ENCODE measurements at regions not wholly inside any gene's neighbourhood (a gene's known extent, or its start where the extent isn't known, plus 50 kb on each side); places are given as distances from the start of the nearest gene placed in this dataset.
A peak's percentile ranks its signal among the peaks of the same experiment; 100 is the strongest.

DNA sequence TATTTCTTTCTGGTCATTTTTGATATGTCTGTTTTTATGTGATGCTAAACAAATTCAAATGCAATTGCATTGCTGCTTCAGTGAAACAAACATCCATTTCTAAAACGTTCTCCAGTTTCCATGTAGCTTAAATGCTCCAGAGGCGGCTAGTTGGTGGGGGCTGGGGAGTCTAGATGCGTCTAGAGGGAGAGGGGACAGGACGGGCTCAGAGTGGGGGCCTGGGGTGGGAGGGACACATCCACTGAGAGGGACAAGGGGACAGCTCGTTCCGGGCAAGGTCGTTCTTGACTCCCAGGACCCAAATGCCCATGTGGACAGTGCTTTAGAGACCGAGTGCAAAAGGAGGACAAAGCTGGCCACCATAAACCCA lies 102.3 kb downstream of the FOXL1 start:
- no peak for DNase-seq (ENCODE audit: low read depth)
- H3K4me3 ChIP-seq (ENCODE audit: control insufficient read depth, low read depth, low read length), result no peak overlapping the region
- TF ChIP-seq, protein P1, sequence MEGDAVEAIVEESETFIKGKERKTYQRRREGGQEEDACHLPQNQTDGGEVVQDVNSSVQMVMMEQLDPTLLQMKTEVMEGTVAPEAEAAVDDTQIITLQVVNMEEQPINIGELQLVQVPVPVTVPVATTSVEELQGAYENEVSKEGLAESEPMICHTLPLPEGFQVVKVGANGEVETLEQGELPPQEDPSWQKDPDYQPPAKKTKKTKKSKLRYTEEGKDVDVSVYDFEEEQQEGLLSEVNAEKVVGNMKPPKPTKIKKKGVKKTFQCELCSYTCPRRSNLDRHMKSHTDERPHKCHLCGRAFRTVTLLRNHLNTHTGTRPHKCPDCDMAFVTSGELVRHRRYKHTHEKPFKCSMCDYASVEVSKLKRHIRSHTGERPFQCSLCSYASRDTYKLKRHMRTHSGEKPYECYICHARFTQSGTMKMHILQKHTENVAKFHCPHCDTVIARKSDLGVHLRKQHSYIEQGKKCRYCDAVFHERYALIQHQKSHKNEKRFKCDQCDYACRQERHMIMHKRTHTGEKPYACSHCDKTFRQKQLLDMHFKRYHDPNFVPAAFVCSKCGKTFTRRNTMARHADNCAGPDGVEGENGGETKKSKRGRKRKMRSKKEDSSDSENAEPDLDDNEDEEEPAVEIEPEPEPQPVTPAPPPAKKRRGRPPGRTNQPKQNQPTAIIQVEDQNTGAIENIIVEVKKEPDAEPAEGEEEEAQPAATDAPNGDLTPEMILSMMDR (conservative IDR thresholded peaks at IDR 0.05; ENCODE audit: control insufficient read depth, insufficient read depth, low read depth, low read length), result no peak

DNA sequence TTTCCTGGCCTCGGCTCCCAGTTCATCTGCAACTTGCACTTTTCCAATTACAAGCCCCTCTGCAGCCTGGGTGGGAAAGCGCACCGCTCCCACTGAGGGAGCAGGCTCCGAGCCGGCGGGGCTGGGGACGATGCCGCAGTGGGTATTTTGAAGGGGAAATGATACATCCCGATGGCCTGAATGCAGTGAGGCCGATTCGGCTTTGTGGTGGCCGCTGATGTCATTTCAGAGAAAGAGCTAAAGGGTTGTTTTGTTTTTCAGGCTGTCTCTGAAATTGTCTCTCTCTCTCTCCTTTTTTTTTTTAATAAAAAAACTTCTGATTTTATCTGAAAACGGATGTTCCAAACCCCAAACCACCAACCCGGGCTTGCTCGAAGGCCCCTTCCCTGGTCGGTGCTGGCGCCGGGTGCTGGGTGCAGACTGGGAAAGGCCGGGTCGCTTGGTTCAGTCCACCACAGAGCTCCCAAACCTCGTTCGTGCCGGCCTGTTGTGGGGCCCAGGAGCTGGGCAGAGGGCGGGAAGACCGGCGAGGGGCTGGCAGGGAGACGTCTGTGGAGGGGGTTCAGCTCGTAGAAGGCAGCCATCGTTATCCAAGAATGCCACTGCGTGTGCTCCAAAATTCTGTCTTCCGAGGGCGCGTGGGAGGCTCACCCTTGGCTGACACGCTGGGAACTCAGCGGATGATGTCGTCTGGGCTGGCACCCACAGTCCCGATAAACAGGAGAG lies 102.8 kb downstream of the FOXL1 start:
- DNase-seq (ENCODE audit: low read depth), result peak; percentile 54
- H3K4me3 ChIP-seq (ENCODE audit: control insufficient read depth, low read depth, low read length), result no peak overlapping the region
- TF ChIP-seq, protein P1 (conservative IDR thresholded peaks at IDR 0.05; ENCODE audit: control insufficient read depth, insufficient read depth, low read depth, low read length), result no peak

DNA sequence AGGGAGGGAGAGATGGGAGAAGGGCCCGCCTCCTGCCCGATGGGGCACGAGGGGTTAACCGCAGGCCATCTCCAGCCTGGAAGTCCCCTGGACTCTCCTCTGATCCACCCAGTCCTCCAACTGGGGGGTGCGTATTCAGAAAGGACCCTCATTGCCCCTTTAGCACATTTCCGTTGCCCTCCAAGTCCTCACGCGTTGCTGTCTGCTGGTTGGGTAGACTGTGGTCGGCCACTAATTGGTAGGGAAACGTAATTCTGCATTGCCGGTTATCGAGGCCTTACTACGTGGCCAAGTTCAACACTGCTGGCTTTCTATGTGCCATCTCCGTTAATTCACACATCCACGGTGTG lies 103.4 kb downstream of the FOXL1 start:
- no peak overlapping the region for H3K4me3 ChIP-seq (ENCODE audit: control insufficient read depth, low read depth, low read length)
- TF ChIP-seq, protein P1 (conservative IDR thresholded peaks at IDR 0.05; ENCODE audit: control insufficient read depth, insufficient read depth, low read depth, low read length), result no peak

DNA sequence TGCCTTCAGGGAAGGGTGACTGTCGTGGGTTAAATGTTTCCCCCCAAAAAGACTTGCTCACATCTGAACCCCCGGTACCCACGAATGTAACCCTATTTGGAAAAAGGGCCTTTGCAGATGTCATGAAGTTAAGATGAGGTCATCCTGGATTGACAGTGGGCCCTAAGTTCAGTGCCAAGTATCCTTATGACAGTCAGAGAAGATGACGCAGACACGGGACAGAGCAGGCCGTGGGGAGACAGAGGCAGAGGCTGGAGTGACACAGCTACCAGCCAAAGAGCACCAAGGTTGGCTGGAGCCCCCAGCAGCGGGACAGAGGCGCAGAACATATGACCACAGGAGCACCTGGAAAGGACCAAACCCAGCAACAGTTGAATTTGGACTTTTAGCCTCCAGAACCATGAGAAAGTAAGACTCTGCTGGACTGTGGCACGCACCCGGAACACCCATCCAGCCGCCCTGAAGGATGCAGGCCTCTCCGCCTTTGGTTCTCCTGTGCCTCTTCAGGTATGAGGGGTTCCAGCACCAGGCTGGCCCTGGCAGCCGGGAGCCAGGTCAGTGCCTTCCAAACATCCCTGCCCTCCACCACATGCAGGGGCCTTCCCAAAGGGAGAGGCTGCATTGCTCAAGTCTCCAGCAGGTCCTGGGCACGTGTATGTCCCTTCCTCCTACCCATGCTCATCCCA lies 104.0 kb downstream of the FOXL1 start:
- TF ChIP-seq, protein P1 (conservative IDR thresholded peaks at IDR 0.05; ENCODE audit: control insufficient read depth, insufficient read depth, low read depth, low read length), result no peak
- DNase-seq (ENCODE audit: low read depth), result no peak
- no peak overlapping the region for H3K4me3 ChIP-seq (ENCODE audit: control insufficient read depth, low read depth, low read length)

More for the DNA sequence above, 103.4 kb downstream of the FOXL1 start:
- DNase-seq (ENCODE audit: low read depth), result no peak

DNA sequence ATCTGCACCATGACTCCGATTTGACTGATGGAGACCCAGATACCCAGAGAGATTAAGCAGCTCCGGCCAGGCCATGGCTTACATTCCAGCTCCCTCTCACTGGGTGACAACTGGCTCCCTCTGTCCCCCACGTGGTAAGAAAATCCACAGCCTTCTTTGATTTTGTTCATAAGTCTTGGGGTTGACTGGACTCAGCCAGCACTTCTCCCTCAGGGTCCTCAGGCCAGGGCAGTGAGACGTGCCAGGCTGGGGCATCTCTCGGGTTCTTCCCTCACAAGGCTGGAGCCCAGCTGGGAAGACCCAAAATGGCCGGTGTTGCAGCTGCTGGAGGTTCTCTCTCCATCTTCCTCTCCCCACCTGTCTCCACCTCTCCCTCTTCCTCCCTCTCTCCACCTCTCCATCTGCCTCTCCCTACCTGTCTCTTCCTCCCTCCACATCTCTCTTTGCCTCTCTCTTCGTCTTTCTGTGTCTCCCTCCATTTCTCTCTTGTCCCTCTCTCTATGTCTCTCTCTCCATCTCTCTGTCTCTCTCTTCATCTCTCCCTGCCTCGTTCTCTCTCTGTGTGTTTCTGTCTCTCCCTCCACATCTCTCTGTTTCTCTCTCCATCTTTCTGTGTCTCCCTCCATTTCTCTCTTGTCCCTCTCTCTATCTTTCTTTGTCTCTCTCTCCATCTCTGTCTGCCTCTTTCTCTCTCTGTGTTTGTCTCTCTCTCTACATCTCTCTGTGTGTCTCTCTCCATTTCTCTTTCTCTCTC lies 105.3 kb downstream of the FOXL1 start:
- TF ChIP-seq, protein P1 (conservative IDR thresholded peaks at IDR 0.05; ENCODE audit: control insufficient read depth, insufficient read depth, low read depth, low read length), result no peak
- no peak overlapping the region for H3K4me3 ChIP-seq (ENCODE audit: control insufficient read depth, low read depth, low read length)

DNA sequence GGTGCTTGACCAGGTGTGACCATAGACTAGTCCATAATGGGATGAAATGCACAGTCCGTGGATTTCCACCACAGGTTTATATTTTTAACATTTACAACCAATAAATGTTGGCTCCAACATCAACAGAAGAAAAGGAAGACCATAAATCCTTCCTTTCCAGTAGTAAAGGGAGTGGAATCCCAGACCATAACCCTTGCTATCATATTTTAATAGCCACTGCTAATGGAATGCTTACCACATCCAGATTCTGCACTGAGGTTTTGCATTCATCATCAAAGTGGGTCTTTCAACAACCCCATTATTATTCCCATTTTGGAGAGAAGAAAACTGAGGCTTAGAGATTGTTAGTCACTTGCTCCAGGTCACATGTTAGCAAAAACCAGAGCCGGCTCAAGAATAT lies 106.7 kb downstream of the FOXL1 start:
- TF ChIP-seq, protein P1 (conservative IDR thresholded peaks at IDR 0.05; ENCODE audit: control insufficient read depth, insufficient read depth, low read depth, low read length), result no peak
- DNase-seq (ENCODE audit: low read depth), result no peak
- no peak overlapping the region for H3K4me3 ChIP-seq (ENCODE audit: control insufficient read depth, low read depth, low read length)

More for the DNA sequence above, 105.3 kb downstream of the FOXL1 start:
- no peak for DNase-seq (ENCODE audit: low read depth)

Data from fibroblast of mammary gland (primary cell).